Skeletal muscle cell (primary cell): ENCODE measurements at regions not wholly inside any gene's neighbourhood (a gene's known extent, or its start where the extent isn't known, plus 50 kb on each side); places are given as distances from the start of the nearest gene placed in this dataset.

ENCODE experiments used
- DNase-seq: peaks from one replicate; pipeline ENCODE4 v3.0.0-alpha.2; 2010; ENCODE audit warnings: low read depth
- H3K4me3 ChIP-seq: 2 replicates; pipeline ENCODE4 v1.5.1; 2011; ENCODE audit warnings: low read depth, mild to moderate bottlenecking, control low read depth, low read length, moderate library complexity

DNA sequence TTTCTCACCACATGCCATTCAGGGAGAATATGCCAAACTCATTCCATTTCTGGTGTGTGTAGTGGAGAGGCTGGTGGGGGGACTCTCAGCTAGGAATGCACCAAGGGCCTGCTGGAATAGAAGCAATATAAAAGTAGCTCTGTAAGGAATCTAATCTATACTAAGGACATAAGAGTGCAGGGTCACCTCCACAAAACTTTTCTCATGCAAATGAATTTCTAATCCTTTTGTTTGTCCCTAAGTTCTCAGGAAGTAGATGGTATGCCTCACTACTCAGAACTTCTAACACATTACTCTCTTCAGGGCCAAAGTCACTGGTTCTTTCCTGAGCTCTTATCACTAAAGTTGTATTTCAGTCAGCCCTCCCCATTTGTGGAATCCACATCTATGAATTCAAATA is 427.2 kb downstream of the C6orf118 start:
- DNase-seq: no peak
- H3K4me3 ChIP-seq: no peak overlapping the region

DNA sequence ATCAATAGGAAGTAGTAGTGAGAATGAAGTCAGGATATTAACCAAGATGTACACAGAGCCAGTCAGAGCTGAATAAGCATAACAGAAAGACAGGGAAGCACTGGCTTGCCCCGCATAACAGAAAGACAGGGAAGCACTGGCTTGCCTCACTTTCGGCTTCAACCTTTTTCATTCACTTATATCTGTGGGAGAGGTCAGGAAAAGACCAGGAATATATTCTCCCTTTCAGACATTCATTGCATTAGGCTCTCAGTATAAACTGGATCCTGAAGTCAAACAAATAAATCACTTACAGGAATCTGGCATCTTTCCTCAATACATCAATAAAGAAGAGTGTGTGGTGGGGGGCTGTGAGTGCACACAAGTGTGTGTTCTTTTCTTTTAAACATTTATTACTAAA is 437.6 kb downstream of the C6orf118 start:
- no peak for DNase-seq
- H3K4me3 ChIP-seq: no peak overlapping the region

DNA sequence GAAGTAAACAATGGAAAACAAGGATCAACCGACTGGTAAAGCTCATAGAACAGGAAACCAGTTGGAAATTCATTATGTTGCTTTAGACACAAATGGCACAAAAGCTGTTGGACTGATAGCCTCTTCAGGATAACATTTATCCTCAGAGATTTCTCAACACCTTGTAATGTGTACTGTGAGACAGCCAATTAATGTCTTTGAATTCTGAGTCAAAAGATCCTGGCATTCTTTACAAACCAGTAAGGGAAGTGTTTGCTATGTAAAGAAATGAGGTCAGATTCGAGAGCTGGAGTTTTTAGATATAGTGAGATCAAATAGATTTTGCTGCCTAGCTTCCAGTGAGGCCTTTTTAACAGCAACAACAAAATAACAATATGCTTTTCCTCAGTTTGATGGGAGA is 439.2 kb downstream of the C6orf118 start:
- DNase-seq: no peak

DNA sequence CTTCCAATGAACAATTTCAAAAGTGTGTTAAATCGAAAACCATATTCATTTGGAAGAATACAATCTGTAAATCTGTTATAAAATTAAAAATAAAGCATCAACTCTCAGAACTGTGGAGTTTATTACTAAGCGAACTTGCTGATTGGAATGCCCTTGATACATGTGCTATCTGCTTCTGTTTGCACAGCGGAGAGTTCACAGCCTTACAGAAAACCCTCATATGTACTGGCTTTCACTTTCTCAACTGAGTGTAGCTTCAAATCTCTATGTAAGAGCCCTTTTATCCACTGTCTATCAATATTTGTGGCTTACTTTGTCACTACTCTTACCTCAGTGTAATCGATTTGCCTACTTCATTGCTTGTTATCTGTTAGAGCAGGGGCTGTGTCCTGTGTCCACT is 447.4 kb downstream of the C6orf118 start:
- H3K4me3 ChIP-seq: no peak overlapping the region
- no peak for DNase-seq

More for the DNA sequence above, 439.2 kb downstream of the C6orf118 start:
- no peak overlapping the region for H3K4me3 ChIP-seq

DNA sequence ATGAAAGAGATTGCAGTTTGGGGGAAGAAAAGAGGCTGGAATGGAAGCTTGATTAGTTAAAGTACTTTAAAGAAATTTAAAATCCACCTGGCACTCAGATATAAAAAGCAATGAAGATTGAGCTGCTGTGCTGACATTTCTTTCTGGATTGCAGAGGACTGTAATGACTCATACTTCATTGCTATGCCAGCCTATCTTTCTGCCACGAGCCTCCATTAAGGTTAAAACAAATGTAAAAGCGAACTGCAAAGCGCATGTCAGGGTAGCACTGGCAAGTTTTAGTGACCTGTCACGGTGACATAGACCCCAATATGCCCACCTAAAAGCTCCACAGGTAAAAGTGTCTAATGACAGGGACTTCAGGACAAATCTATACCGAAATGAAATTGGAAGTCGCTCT is 449.6 kb downstream of the C6orf118 start:
- no peak for DNase-seq
- no peak overlapping the region for H3K4me3 ChIP-seq

DNA sequence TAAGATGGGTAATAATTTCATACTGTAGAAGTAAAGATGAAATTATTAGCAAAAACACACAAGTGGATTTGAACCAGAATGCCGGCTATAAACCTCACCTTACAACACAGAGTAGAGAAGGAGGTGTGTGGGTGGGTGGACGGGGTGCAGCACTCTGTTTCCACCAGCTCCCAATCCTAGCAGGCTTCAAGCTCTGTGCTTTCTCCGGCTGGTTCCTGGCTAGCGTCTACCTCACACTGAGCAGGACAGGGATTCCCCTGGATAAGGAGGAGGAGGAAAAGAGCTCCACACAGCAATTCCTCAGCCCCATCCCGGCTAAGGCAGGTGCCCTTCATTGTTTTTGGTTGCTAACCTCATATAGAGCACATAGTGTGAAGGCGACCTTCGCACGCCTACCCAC is 453.3 kb downstream of the C6orf118 start:
- DNase-seq: no peak
- no peak overlapping the region for H3K4me3 ChIP-seq

DNA sequence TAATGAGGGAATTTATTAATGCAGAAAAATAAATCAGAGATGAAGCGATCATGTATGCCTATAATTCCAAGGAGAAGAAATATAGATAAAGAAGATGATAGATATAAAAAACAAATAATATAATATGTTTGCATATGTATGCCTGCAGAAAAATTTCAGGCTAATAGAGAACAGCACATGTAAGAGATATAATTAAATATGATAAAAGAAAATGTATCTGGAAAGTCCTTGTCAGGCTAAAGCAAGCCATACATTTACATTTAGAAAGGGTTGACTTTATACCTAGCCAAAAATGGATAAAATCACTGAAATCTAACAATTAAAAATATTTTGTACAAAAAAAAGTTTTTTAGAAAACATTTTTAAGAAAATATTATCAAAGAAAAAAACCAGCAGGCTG is 454.1 kb downstream of the C6orf118 start:
- H3K4me3 ChIP-seq: no peak overlapping the region
- no peak for DNase-seq

DNA sequence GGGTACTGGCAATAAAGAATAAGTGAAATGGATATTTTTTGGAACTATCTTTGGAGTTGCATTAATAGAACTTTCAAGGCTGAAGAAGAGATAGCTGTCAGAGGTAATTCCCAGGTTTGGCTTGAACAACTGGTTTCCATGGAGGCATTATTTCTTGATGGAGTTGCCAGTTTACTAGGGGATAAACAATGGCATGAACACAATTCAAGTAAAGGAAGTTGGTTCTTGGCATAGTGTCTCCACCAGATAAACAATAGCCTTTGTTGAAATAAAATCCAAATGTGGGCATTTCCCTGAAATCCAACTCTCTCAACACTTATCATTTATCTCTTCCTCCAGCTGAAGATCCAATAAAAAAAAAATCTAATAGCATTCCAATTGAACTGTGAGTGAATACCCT is 454.9 kb downstream of the C6orf118 start:
- DNase-seq: no peak
- no peak overlapping the region for H3K4me3 ChIP-seq

DNA sequence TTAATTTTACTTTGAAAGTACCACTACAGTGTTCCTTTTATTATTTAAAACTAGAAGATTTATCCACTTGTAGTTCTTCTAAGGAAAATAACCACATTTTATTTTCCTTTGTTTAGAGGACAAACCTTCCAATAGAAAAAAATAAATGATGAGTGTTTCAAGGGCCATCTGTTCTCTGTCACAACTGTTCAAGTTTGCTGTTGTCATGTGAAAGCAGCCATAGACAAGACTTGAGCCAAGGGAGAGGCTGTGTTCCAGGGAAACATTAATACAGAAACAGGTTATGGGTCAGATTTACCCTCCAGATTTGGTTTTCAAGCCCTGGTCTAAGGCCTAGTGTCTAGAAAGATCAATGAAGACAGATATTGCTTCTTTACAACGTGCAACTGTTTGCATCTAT is 463.6 kb downstream of the C6orf118 start:
- no peak for DNase-seq
- H3K4me3 ChIP-seq: no peak overlapping the region

DNA sequence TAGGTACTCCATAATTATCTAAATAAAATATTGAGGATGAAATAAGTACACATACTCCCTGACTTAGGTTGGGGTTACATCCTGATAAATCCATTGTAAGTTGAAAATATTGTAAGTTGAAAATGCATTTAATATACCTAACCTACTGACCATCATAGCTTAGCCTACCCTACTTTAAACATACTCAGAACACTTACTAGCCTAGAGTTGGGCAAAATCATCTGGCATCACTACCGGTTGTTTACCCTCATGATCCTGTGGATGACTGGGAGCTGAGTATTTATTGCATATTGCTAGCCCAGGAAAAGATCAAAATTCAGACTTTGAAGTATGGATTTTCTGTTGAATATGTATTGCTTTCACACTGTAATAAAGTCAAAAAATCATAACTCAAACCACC is 467.3 kb downstream of the C6orf118 start:
- H3K4me3 ChIP-seq: no peak overlapping the region
- no peak for DNase-seq

DNA sequence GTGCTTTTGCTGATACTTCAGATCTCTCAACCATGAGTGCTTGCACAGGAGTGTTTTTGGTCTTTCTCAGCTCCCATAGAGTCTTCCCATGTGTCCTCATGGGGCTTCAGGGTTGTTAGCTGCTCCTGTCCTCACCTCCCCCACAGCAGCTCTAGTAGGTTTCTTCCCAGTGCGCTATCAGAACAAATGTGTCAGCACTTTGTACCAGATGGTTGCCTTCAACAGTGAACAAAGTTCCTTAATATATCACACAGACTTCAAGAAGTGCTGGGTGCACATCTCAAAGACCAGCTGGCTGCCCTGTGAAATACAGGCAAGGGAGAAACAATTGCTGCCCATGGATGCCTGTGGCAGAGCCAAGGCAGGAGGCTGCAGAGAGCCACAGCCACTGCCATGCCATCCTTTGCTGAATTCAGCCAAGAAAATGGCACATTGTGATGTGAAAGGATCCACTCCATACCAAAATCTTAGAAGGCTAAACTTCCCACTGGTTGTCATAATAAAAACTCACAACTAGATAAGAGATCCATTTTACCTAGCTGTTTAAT is 471.3 kb downstream of the C6orf118 start:
- DNase-seq: no peak
- no peak overlapping the region for H3K4me3 ChIP-seq

DNA sequence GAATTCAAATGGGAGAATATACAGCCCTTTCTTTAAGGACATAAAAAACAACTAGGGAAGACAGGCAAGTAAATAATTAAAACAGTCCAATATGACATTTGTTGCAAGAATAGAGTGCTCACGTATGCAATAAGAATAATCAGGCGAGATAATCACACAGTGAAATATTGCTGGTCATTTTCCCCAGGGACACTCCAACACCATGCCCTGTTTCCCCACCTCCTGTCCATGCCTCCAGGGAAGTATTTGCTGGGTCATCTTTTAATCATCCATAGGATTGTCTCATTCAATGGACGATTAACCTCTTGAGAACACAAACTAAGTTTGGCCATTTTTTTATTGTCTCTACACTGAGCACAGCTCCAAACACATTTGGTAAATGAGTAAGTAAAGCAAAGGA is 472.9 kb downstream of the C6orf118 start:
- no peak for DNase-seq
- H3K4me3 ChIP-seq: no peak overlapping the region

DNA sequence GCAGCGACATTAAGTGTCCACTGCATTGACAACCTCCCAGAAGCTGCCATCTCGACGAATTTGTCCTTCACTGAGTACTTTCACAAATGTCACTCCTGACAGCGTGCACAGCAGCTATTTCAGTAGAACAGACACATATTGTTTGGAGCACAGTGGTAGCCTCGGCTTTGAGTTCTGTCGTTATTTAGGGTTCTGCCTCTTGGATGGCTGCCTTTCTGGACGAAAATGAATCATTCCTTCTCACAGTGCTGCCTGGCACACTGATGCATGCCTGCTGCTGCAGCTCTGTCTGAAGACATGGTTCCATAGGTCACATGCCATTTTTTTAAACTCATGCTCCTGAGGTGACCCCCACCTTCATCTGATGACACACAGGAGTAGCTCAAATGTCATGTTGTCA is 477.0 kb downstream of the C6orf118 start:
- DNase-seq: no peak
- H3K4me3 ChIP-seq: no peak overlapping the region

DNA sequence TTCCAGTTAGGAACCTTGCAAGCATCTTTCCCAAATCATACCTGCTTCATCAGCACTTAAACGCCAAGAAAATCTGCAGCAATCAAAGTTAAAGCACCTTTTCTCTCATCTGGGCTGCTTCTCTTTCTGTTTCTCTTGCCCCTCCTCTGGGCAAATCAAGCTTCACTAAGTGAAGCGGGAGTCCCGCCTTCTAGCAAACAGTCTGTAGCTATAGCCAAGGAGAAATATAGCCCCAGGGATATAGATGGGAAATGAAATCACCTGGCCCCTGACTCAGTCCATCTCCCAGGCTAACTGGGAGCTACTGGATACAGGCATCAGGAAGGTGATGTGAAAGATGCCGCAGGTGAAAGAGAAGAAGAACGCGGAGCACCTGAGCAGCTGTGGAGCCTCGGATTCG is 481.9 kb downstream of the C6orf118 start:
- H3K4me3 ChIP-seq: no peak overlapping the region
- no peak for DNase-seq

DNA sequence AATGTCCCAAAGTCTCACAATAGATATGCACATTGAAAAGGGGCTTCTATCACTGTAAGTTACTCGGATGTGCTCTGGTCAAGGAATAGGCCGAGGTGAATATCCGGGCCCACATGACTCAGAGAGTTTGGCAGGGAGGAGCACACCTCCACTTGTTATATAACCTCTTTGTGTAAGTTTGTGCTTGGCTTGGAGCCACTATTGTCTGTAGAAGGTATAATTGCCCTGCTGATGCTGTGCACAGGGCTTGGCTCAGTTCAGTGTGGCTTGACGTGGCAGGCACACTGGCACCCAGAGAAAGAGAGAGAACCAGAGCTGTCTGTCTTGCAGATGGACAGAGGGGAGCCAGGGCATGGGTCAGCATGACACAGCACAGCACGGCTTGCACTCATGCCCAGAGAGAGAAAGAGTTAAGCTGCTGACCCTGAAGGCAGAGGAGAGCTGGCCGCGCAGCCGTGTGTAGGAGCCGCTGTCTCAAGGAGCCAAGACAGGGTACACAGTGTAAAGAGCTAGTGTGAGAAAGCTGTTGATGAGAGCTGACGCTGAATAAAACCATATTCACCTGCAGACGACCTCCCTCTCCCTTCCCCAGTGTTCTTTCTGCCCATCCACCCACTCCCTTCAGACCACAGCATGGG is 482.5 kb downstream of the C6orf118 start:
- H3K4me3 ChIP-seq: no peak overlapping the region
- DNase-seq: no peak

DNA sequence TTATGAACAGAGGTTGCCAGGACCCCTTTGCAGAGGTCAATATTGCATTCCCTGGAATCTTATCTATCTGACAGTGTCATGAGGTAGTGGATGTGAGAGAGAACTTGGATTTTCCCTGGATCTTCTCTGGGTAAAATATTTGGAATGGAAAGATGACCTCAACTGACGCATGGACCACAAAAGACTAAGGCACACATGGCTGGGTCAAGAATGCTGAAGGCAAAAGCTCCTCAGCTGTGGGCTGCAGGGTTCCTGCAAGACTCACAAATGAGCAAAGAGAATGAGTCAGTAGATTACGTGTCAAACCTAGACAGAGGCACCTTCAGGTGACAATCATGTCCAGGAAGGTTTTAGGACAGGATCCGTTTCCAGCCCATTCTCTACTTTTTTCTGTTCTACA is 484.0 kb downstream of the C6orf118 start:
- no peak overlapping the region for H3K4me3 ChIP-seq
- DNase-seq: no peak

DNA sequence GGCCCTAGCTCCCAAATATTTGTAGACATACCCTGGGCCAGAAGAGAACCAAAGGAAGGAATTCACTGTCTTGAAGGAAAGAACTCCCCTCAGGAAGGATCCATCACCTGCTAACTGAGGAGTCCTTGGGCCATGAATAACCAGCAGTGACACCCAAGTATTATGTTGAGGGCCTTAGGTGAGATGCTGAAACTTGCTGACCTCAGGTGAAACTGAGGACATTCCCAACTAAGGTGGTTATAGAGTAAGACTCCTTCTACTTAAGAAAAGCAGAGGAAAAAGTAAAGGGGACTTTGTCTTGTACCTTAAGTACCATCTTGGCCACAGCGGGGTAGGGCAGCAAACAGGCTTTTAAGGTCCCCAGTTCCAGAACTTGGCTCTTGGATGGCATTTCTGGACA is 491.7 kb downstream of the C6orf118 start:
- no peak overlapping the region for H3K4me3 ChIP-seq
- no peak for DNase-seq

DNA sequence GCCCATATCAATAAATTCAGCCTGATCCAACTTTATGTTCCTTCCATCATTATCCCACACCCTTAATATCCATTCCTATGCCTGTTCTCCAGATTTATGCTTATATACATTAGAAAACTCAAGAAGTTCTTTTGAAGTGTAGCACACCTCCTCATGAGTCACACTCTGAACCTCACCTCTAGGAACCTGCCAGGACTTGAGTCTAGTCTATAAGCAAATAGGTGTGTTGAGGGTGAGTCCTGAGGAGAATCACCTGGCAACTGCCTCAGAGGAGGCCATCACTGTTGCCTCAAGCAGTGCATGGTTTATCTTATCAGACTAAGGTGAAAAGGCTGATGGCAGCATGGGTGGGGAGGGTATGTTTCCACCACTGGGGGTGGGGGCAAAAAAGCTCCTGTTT is 496.7 kb downstream of the C6orf118 start:
- DNase-seq: no peak

DNA sequence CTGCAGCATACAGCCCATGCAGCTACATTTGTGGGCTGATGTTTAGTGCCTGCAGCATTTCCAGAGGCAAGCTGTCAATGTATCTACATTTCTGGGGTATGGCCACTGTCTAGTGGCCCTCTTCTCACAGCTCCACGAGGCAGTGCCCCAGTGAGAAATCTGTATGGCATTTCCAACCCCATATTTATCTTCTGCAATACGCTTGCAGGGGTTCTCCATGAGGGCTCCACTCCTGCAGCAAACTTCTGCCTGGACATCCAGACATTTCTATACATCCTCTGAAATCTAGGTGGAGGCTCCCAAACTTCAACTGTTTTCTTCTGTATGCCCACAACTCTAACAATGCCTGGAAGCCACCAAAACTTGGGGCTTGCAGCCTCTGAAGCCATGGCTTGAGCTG is 502.3 kb downstream of the C6orf118 start:
- no peak for DNase-seq
- no peak overlapping the region for H3K4me3 ChIP-seq

More for the DNA sequence above, 496.7 kb downstream of the C6orf118 start:
- no peak overlapping the region for H3K4me3 ChIP-seq

DNA sequence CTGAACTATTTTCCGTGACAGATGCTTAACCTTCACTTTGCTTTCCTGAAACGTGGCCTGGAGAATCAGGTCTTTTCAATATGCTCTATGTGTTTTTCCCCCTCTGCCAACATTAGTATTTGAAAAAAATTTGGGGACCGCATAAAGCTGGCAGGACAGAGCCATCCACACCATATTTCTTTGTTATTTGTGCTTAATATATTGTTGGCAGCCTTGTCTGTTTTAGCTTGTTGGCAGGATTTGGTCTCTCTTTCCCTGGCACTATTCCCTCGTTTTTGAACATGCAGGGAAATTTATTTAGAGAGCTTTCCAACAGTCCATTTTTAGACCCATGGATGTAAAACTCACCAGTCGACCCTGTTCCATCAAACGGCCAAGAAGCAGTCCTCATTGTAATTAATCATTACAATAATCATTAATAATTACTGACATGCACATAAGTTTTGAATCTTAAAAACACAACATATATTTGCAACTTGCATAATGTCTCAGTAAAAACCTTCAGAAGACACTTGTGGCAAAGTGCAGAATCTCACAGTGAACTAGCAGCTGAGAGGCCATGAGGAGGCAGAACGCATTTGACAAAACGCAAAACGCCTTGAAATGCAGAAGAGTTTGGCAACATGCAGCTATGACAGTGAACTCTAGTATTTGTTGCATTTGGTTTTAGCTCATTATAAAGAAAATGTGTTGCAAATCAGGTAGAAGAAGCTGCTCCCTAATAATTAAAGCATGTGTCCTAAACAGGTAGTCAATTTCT is 514.2 kb downstream of the C6orf118 start:
- no peak for DNase-seq
- H3K4me3 ChIP-seq: no peak overlapping the region

DNA sequence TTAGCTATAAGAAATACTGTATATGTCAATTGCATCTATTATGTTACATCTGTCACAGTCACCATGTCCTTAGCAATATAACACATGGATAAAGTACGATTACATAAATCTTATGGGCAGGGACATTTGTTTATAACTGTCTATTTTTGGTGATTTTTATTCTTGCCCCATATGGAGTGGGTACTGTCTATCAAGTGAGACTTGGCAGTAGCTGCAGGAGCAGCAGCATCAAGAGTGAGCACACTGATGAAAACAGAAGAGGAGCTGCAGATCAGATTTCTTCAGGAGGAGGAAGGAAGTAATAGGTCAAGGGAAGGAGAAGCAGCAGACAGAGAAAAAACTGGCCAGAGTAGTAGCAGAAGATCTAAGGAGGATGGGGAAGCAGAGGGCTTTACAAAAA is 516.7 kb downstream of the C6orf118 start:
- no peak for DNase-seq
- no peak overlapping the region for H3K4me3 ChIP-seq
